ENCODE measurements at regions not wholly inside any gene's neighbourhood (a gene's known extent, or its start where the extent isn't known, plus 50 kb on each side); places are given as distances from the start of the nearest gene placed in this dataset.

DNA sequence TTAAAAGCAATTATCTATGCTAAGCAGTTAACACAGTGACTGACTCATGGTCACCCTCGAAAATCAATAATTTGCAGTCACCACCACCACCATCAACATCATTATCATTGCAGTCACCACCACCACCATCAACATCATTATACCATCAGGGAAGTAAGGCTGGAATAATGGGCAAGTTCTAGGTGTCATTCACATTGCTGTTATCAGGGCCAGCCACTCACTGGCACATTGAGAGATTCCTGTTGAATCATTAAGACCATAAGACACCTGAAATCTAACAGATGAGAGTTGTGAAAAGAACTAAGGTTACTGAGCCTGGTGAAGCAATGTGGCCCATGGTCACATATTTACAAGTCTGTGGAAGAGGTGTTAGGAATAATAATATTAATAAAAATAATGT, 247.7 kb upstream of the BOD1L1 start:
- TF ChIP-seq, protein P1, sequence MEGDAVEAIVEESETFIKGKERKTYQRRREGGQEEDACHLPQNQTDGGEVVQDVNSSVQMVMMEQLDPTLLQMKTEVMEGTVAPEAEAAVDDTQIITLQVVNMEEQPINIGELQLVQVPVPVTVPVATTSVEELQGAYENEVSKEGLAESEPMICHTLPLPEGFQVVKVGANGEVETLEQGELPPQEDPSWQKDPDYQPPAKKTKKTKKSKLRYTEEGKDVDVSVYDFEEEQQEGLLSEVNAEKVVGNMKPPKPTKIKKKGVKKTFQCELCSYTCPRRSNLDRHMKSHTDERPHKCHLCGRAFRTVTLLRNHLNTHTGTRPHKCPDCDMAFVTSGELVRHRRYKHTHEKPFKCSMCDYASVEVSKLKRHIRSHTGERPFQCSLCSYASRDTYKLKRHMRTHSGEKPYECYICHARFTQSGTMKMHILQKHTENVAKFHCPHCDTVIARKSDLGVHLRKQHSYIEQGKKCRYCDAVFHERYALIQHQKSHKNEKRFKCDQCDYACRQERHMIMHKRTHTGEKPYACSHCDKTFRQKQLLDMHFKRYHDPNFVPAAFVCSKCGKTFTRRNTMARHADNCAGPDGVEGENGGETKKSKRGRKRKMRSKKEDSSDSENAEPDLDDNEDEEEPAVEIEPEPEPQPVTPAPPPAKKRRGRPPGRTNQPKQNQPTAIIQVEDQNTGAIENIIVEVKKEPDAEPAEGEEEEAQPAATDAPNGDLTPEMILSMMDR (IDR thresholded peaks at IDR 0.05): no peak
- TF ChIP-seq POLR2A (IDR thresholded peaks at IDR 0.05): no peak
- no peak for TF ChIP-seq EP300 (IDR thresholded peaks at IDR 0.05)
- no peak overlapping the region for H3K27ac ChIP-seq
- H3K36me3 ChIP-seq: no peaks in the 10 kb centered on the region
- WGBS, 2 donors: 81 to 92% methylated on average over 1 of the region's 1 CpG
- no peaks in the 10 kb centered on the region for H3K4me1 ChIP-seq
- DNase-seq (ENCODE audit: low spot score in 2 of 2): no peak
- no peak overlapping the region for H3K4me3 ChIP-seq
- H3K9me3 ChIP-seq: no peaks in the 10 kb centered on the region
- H3K27me3 ChIP-seq: no peaks in the 10 kb centered on the region

DNA sequence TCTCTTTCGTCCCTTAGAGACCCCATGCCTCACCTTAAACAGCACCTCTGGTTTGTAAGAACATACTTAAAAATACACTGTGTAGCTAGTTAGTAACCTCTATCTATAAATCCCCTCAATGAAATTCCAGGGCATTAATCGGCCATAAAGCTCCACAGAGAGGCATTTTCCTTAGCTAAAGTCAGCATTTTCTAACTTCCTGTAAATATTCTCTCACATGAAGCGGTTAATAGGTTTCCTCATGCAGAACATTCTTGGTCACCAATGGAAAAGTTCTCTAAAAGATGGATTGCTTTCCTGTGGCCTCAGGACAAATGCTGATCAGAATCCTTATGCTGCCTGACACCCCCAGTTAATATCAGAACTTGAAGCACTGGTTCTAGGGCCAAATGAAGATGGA, 248.6 kb upstream of the BOD1L1 start:
- no peak for DNase-seq (ENCODE audit: low spot score in 2 of 2)
- Histone ChIP-seq H3K27me3 (no peaks in the 10 kb centered on the region), H3K4me1 (no peaks in the 10 kb centered on the region), H3K36me3 (no peaks in the 10 kb centered on the region), H3K9me3 (no peaks in the 10 kb centered on the region), H3K4me3 (no peak overlapping the region), H3K27ac (no peak overlapping the region)
- 69 to 76% methylated on average over 3 of the region's 3 CpGs for WGBS, 2 donors
- TF ChIP-seq, protein P1 (IDR thresholded peaks at IDR 0.05): no peak
- no peak for TF ChIP-seq POLR2A (IDR thresholded peaks at IDR 0.05)
- TF ChIP-seq EP300 (IDR thresholded peaks at IDR 0.05): no peak

DNA sequence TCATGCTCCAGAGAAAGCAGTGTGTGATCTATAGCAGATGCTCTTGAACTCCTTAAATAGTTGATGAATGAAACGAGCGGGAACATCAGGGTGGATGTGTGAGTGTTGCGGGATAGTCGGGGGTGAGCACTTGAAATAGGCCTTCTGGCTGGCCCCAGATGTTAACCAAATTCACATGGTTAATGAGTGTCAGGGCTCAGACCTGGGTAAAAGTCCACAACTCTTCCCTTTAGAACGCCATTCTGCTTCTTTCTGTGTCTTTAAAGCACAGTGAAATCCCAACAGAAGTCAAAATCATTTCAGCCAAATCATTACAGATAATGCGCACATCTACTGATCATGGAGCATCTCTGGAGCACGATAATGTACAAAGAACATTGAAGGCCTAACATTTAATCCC, 249.4 kb upstream of the BOD1L1 start:
- WGBS, 2 donors: 56 to 80% methylated on average over 7 of the region's 7 CpGs
- no peak for TF ChIP-seq EP300 (IDR thresholded peaks at IDR 0.05)
- TF ChIP-seq, protein P1 (IDR thresholded peaks at IDR 0.05): no peak
- TF ChIP-seq POLR2A (IDR thresholded peaks at IDR 0.05): no peak
- Histone ChIP-seq H3K27me3 (no peaks in the 10 kb centered on the region), H3K36me3 (no peaks in the 10 kb centered on the region), H3K4me3 (no peak overlapping the region), H3K27ac (no peak overlapping the region), H3K9me3 (no peaks in the 10 kb centered on the region), H3K4me1 (no peaks in the 10 kb centered on the region)
- no peak for DNase-seq (ENCODE audit: low spot score in 2 of 2)

DNA sequence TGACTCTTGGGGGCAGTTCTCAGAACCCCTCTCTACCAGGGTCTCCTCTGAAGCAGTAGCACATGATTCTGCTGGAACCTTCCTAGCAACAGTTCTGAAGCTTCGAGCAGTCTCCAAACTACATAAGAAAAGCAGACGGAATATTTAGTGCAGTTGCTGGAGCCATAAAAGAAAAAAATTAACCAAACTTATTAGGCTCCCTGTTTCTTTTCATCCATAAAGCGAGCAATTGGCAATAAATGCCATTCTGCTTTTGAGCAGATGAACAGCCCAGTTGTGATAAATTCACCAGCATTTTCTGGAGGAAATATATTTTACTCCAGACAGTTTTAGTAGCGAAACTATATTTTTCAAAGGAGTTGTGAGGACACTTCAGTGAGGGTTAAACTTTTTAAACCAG, 250.1 kb upstream of the BOD1L1 start:
- H3K4me1 ChIP-seq: no peaks in the 10 kb centered on the region
- H3K36me3 ChIP-seq: no peaks in the 10 kb centered on the region
- WGBS, 2 donors: 75 to 80% methylated on average over 4 of the region's 4 CpGs
- H3K27ac ChIP-seq: no peak overlapping the region
- no peak overlapping the region for H3K4me3 ChIP-seq
- no peaks in the 10 kb centered on the region for H3K9me3 ChIP-seq
- H3K27me3 ChIP-seq: no peaks in the 10 kb centered on the region
- TF ChIP-seq EP300 (IDR thresholded peaks at IDR 0.05) (no peak), POLR2A (IDR thresholded peaks at IDR 0.05) (no peak)
- TF ChIP-seq, protein P1 (IDR thresholded peaks at IDR 0.05): no peak
- DNase-seq (ENCODE audit: low spot score in 2 of 2): no peak

DNA sequence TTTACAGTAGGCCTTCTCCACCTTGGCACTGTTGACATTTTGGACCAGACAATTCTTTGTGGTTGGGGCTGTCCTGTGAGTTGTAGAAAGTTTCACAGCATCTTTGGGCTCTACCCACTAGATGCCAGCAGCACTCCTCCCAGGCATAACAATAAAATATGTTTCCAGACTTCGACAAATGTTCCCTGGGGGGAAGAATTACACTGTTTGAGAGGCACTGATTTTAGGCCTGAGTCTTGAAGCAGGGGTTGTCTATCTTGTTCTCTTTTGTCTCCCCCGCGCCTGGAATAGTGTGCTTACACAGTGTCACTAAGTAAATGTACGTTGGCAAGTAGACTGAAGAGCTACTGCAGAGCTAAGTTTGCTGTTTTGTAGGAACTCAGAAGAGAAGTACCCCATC, 254.4 kb upstream of the BOD1L1 start:
- no peaks in the 10 kb centered on the region for H3K4me1 ChIP-seq
- no peak for DNase-seq (ENCODE audit: low spot score in 2 of 2)
- H3K27ac ChIP-seq: no peak overlapping the region
- no peak for TF ChIP-seq EP300 (IDR thresholded peaks at IDR 0.05)
- no peak for TF ChIP-seq POLR2A (IDR thresholded peaks at IDR 0.05)
- TF ChIP-seq, protein P1 (IDR thresholded peaks at IDR 0.05): no peak
- 44 to 56% methylated on average over 4 of the region's 4 CpGs for WGBS, 2 donors
- no peaks in the 10 kb centered on the region for H3K36me3 ChIP-seq
- no peaks in the 10 kb centered on the region for H3K27me3 ChIP-seq
- H3K9me3 ChIP-seq: no peaks in the 10 kb centered on the region
- no peak overlapping the region for H3K4me3 ChIP-seq

Data from tibial nerve (tissue), 4 donors.